Keratinocyte (primary cell): ENCODE measurements at regions not wholly inside any gene's neighbourhood (a gene's known extent, or its start where the extent isn't known, plus 50 kb on each side); places are given as distances from the start of the nearest gene placed in this dataset.

ENCODE experiments used
- DNase-seq: peaks from one replicate; pipeline ENCODE4 v3.0.0-alpha.2; 2011; ENCODE audit warnings: low read depth, missing footprints, low spot score
- FAIRE-seq: peaks from 2 replicates; lab custom pipeline; 2011; peaks lifted over from hg19 to GRCh38; lab: Jason Lieb, UNC
- H2AFZ ChIP-seq: 2 replicates; pipeline ENCODE4 v1.6.0; 2012; ENCODE audit warnings: low read length, control low read depth, inconsistent platforms; ENCODE audit not compliant: control insufficient read depth
- H3K27ac ChIP-seq: 2 replicates; pipeline ENCODE4 v1.5.1; 2011; ENCODE audit warnings: low read length; ENCODE audit not compliant: control insufficient read depth, insufficient read depth
- H3K27me3 ChIP-seq: 3 replicates; pipeline ENCODE4 v1.6.0; 2011; ENCODE audit warnings: low read length; ENCODE audit not compliant: control insufficient read depth, insufficient read depth; ENCODE audit errors: extremely low read depth
- H3K36me3 ChIP-seq, 2 experiments: 2 replicates in 1 of 2; 3 replicates in 1 of 2; pipeline ENCODE4 v1.5.1; 2011; ENCODE audit warnings: low read length in 2 of 2, mild to moderate bottlenecking in 1 of 2; ENCODE audit not compliant: control insufficient read depth in 2 of 2, insufficient read depth in 2 of 2; ENCODE audit errors: extremely low read depth in 1 of 2
- H3K4me1 ChIP-seq: 3 replicates; pipeline ENCODE4 v1.5.1; 2011; ENCODE audit warnings: low read length; ENCODE audit not compliant: control insufficient read depth, insufficient read depth; ENCODE audit errors: extremely low read depth
- H3K4me2 ChIP-seq: 3 replicates; pipeline ENCODE4 v1.6.0; 2011; ENCODE audit warnings: low read depth, low read length; ENCODE audit not compliant: control insufficient read depth, insufficient read depth; ENCODE audit errors: extremely low read depth
- H3K4me3 ChIP-seq, 3 experiments: fragments of 200-600 bp in 1 of 3; sonication (generic) in 1 of 3; 2 replicates in 2 of 3; 3 replicates in 1 of 3; pipeline ENCODE4 v1.5.1; 2011 to 2016; ENCODE audit warnings: low read length in 3 of 3, mild to moderate bottlenecking in 3 of 3, control low read depth in 2 of 3, inconsistent platforms in 1 of 3, low read depth in 1 of 3, mixed read lengths in 1 of 3, mixed run types in 1 of 3, moderate library complexity in 1 of 3; ENCODE audit not compliant: control insufficient read depth in 2 of 3, insufficient read depth in 2 of 3; ENCODE audit errors: extremely low read depth in 1 of 3
- H3K79me2 ChIP-seq: 2 replicates; pipeline ENCODE4 v1.6.0; 2012; ENCODE audit warnings: low read length; ENCODE audit not compliant: control insufficient read depth, insufficient read depth
- H3K9ac ChIP-seq: 3 replicates; pipeline ENCODE4 v1.6.0; 2011; ENCODE audit warnings: low read length; ENCODE audit not compliant: control insufficient read depth, insufficient read depth; ENCODE audit errors: extremely low read depth
- H3K9me1 ChIP-seq: 3 replicates; pipeline ENCODE4 v1.6.0; 2011; ENCODE audit warnings: low read length; ENCODE audit not compliant: control insufficient read depth, insufficient read depth; ENCODE audit errors: extremely low read depth
- H3K9me3 ChIP-seq: 2 replicates; pipeline ENCODE4 v1.5.1; 2012; ENCODE audit warnings: low read depth, low read length; ENCODE audit not compliant: control insufficient read depth
- H4K20me1 ChIP-seq: 3 replicates; pipeline ENCODE4 v1.6.0; 2011; ENCODE audit warnings: low read length; ENCODE audit not compliant: control insufficient read depth, insufficient read depth; ENCODE audit errors: extremely low read depth
- EZH2 ChIP-seq: IDR thresholded peaks from one replicate; pipeline ENCODE4 v1.6.1; 2012; ENCODE audit warnings: inconsistent platforms, mild to moderate bottlenecking, low read length, moderate library complexity
- dilution Hi-C: fragments of 300-500 bp; cut with MboI; formaldehyde crosslinking; loops from one replicate; pipeline ENCODE4 v1.7.0; 2020; ENCODE audit warnings: low sequenced_read_pairs; ENCODE audit not compliant: extremely low pct_ligation_motif_present
- TF ChIP-seq, protein P1 (sequence below), 3 experiments: IDR thresholded peaks in 1 of 3; conservative IDR thresholded peaks in 1 of 3; optimal IDR thresholded peaks in 1 of 3; 2 replicates in 2 of 3; 3 replicates in 1 of 3; pipeline versions ENCODE3 to v1.5.1; 2011; ENCODE audit warnings: low read length in 3 of 3, mild to moderate bottlenecking in 3 of 3, moderate library complexity in 2 of 3, control low read depth in 1 of 3, inconsistent platforms in 1 of 3; ENCODE audit not compliant: insufficient read depth in 2 of 3; ENCODE audit errors: extremely low read depth in 1 of 3

GRCh38 chr6:170114956-170115855, 175.7 kb downstream of the DLL1 start:
- DNase-seq = no peak
- H3K36me3 ChIP-seq = no peaks in the 10 kb centered on the region
- FAIRE-seq = no peak
- no peak overlapping the region for H3K27ac ChIP-seq
- dilution Hi-C loops = no loop called here
- H4K20me1 ChIP-seq = no peaks in the 10 kb centered on the region
- no peak for TF ChIP-seq EZH2
- no peaks in the 10 kb centered on the region for H3K4me1 ChIP-seq
- no peak overlapping the region for H3K4me3 ChIP-seq
- H3K9me3 ChIP-seq = no peaks in the 10 kb centered on the region
- no peaks in the 10 kb centered on the region for H3K79me2 ChIP-seq
- H3K4me2 ChIP-seq = no peak overlapping the region
- no peaks in the 10 kb centered on the region for H3K27me3 ChIP-seq
- no peaks in the 10 kb centered on the region for H3K9me1 ChIP-seq
- H2AFZ ChIP-seq = no peak overlapping the region
- no peak overlapping the region for H3K9ac ChIP-seq

DNA sequence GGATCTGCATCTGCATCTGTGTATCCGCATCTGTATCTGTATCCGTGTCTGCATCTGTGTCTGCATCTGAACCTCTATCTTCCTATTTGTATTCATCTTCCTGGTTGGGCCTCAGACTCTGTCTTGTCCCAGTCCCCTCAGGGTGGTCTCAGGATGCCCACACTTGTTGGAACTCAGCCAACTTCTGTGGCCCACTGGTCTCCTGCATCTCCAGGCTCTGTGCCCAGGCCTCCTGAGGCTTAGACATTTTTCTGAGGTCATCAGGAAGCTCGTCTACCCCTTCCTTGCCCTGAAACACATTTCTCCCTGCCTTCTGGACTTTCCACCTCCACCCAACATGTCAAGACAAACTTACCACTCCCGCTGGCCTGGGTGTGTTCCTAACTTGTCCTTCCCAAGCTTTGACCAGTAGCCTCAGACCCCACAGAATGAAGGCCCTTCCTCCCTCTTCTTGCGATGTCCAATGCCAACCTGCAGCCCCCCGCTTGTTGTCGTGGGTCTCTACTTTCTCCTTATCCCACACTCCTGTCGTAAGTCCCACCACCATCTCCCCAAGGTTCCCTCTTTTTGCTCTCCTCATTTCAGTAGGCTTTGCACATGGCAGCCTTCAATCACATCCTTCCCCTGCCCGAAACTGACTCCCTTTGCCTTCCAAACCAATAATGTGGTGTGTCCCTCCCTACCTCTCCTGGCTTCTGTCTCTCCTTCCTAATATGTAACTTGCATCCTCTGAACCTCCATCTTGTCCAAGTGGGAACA, 176.5 kb downstream of the DLL1 start:
- Histone ChIP-seq H3K9me1 (no peaks in the 10 kb centered on the region), H3K4me2 (no peak overlapping the region), H3K27me3 (no peaks in the 10 kb centered on the region), H3K9ac (no peak overlapping the region), H3K36me3 (no peaks in the 10 kb centered on the region), H3K9me3 (no peaks in the 10 kb centered on the region), H3K79me2 (no peaks in the 10 kb centered on the region), H4K20me1 (no peaks in the 10 kb centered on the region), H3K27ac (no peak overlapping the region), H3K4me1 (no peaks in the 10 kb centered on the region), H2AFZ (no peak overlapping the region), H3K4me3 (no peak overlapping the region)
- DNase-seq (no peak), FAIRE-seq (no peak)
- dilution Hi-C loops = no loop called here
- TF ChIP-seq, protein P1, sequence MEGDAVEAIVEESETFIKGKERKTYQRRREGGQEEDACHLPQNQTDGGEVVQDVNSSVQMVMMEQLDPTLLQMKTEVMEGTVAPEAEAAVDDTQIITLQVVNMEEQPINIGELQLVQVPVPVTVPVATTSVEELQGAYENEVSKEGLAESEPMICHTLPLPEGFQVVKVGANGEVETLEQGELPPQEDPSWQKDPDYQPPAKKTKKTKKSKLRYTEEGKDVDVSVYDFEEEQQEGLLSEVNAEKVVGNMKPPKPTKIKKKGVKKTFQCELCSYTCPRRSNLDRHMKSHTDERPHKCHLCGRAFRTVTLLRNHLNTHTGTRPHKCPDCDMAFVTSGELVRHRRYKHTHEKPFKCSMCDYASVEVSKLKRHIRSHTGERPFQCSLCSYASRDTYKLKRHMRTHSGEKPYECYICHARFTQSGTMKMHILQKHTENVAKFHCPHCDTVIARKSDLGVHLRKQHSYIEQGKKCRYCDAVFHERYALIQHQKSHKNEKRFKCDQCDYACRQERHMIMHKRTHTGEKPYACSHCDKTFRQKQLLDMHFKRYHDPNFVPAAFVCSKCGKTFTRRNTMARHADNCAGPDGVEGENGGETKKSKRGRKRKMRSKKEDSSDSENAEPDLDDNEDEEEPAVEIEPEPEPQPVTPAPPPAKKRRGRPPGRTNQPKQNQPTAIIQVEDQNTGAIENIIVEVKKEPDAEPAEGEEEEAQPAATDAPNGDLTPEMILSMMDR (optimal IDR thresholded peaks at IDR 0.05 in 1 of 3, IDR thresholded peaks at IDR 0.05 in 1 of 3, conservative IDR thresholded peaks at IDR 0.05 in 1 of 3; ENCODE audit: extremely low read depth in 1 of 3, insufficient read depth in 2 of 3, low read length in 3 of 3) = no peak
- TF ChIP-seq EZH2 = no peak
